OCI-LY1 (cell line): ENCODE measurements at regions not wholly inside any gene's neighbourhood (a gene's known extent, or its start where the extent isn't known, plus 50 kb on each side); places are given as distances from the start of the nearest gene placed in this dataset.

Experiments used
- H2AFZ ChIP-seq: fragments of 200-600 bp; sonication (generic), shearing (Covaris generic); 2 replicates; pipeline ENCODE4 v1.6.0; 2014; ENCODE audit warnings: antibody characterized with exemption, mild to moderate bottlenecking, low read length
- H3F3A ChIP-seq: fragments of 200-600 bp; sonication (generic), shearing (Covaris generic); 2 replicates; pipeline ENCODE4 v1.6.0; 2014; ENCODE audit warnings: mild to moderate bottlenecking, antibody characterized with exemption, low read length, moderate library complexity; ENCODE audit not compliant: insufficient read depth
- H3K27ac ChIP-seq: fragments of 200-600 bp; sonication (generic); 2 replicates; pipeline ENCODE4 v1.5.1; 2014; ENCODE audit warnings: low read length, mixed run types, mild to moderate bottlenecking, low read depth; ENCODE audit not compliant: poor library complexity, severe bottlenecking
- H3K27me3 ChIP-seq: fragments of 200-600 bp; sonication (generic); 2 replicates; pipeline ENCODE4 v1.6.0; 2014; ENCODE audit warnings: antibody characterized with exemption, mild to moderate bottlenecking, low read length, moderate library complexity; ENCODE audit not compliant: insufficient read depth
- H3K36me3 ChIP-seq: fragments of 200-600 bp; sonication (generic); 2 replicates; pipeline ENCODE4 v1.6.1; 2014; ENCODE audit warnings: mild to moderate bottlenecking, antibody characterized with exemption, low read length, moderate library complexity, mixed read lengths; ENCODE audit not compliant: insufficient read depth
- H3K4me1 ChIP-seq: fragments of 200-600 bp; sonication (generic); 2 replicates; pipeline ENCODE4 v1.5.1; 2014; ENCODE audit warnings: mild to moderate bottlenecking, low read length, moderate library complexity; ENCODE audit not compliant: insufficient read depth, severe bottlenecking
- H3K4me2 ChIP-seq: fragments of 200-600 bp; sonication (generic), shearing (Covaris generic); 2 replicates; pipeline ENCODE4 v1.6.1; 2014; ENCODE audit warnings: low read length
- H3K4me3 ChIP-seq: fragments of 200-600 bp; sonication (generic); 2 replicates; pipeline ENCODE4 v1.5.1; 2014; ENCODE audit warnings: low read length, low read depth, mild to moderate bottlenecking, mixed read lengths; ENCODE audit not compliant: poor library complexity, severe bottlenecking
- H3K79me2 ChIP-seq: fragments of 200-600 bp; shearing (Covaris generic); 2 replicates; pipeline ENCODE4 v1.6.1; 2016; ENCODE audit warnings: mixed run types, low read length, mixed read lengths; ENCODE audit not compliant: insufficient read depth
- H3K9ac ChIP-seq: fragments of 200-600 bp; sonication (generic), shearing (Covaris generic); 2 replicates; pipeline ENCODE4 v1.6.1; 2014; ENCODE audit warnings: mild to moderate bottlenecking, low read length, mixed read lengths
- H3K9me2 ChIP-seq: fragments of 200-600 bp; sonication (generic), shearing (Covaris generic); 2 replicates; pipeline ENCODE4 v1.6.1; 2014; ENCODE audit warnings: low read depth, mild to moderate bottlenecking, low read length, mixed read lengths
- H3K9me3 ChIP-seq: fragments of 200-600 bp; shearing (Covaris generic); 2 replicates; pipeline ENCODE4 v1.6.1; 2014; ENCODE audit warnings: low read length, mixed read lengths
- H4K20me1 ChIP-seq: fragments of 200-600 bp; sonication (generic), shearing (Covaris generic); 2 replicates; pipeline ENCODE4 v1.6.0; 2016; ENCODE audit warnings: mild to moderate bottlenecking, low read length; ENCODE audit not compliant: insufficient read depth
- CTCF ChIP-seq: fragments of 200-600 bp; sonication (generic), shearing (Covaris generic); IDR thresholded peaks from 2 replicates; pipeline ENCODE4 v1.5.1; 2017; ENCODE audit warnings: mild to moderate bottlenecking, antibody characterized with exemption, low read length, moderate library complexity, mixed read lengths
- EZH2 ChIP-seq: fragments of 200-600 bp; sonication (generic), shearing (Covaris generic); IDR thresholded peaks from 2 replicates; pipeline ENCODE4 v1.8.0; 2017; ENCODE audit warnings: borderline replicate concordance, mixed run types, mild to moderate bottlenecking, antibody characterized with exemption, low read length, moderate library complexity, mixed read lengths

- H3K27ac ChIP-seq, result no peak overlapping the region
- H3K9ac ChIP-seq, result no peak overlapping the region
- H3K9me2 ChIP-seq, result no peaks in the 10 kb centered on the region
- no peaks in the 10 kb centered on the region for H3K79me2 ChIP-seq
- H3K4me2 ChIP-seq, result no peak overlapping the region
- no peaks in the 10 kb centered on the region for H3F3A ChIP-seq
- H3K4me3 ChIP-seq, result no peak overlapping the region
- H3K4me1 ChIP-seq, result no peaks in the 10 kb centered on the region
- H3K9me3 ChIP-seq, result no peaks in the 10 kb centered on the region
- TF ChIP-seq EZH2 (no peak), CTCF (no peak)
- H4K20me1 ChIP-seq, result no peaks in the 10 kb centered on the region
- H3K36me3 ChIP-seq, result no peaks in the 10 kb centered on the region
- no peaks in the 10 kb centered on the region for H3K27me3 ChIP-seq
- no peak overlapping the region for H2AFZ ChIP-seq
These were observed 79.7 kb upstream of the PBX1 start for GRCh38 chr1:164479242-164479641.

GRCh38 chr1:164480285-164480907 lies 78.6 kb upstream of the PBX1 start:
- Histone ChIP-seq H4K20me1 (no peaks in the 10 kb centered on the region), H3F3A (no peaks in the 10 kb centered on the region), H3K9ac (no peak overlapping the region), H3K9me2 (no peaks in the 10 kb centered on the region), H3K4me1 (no peaks in the 10 kb centered on the region), H3K36me3 (no peaks in the 10 kb centered on the region), H3K27ac (no peak overlapping the region), H3K27me3 (no peaks in the 10 kb centered on the region), H2AFZ (no peak overlapping the region), H3K4me2 (no peak overlapping the region), H3K4me3 (no peak overlapping the region), H3K9me3 (no peaks in the 10 kb centered on the region), H3K79me2 (no peaks in the 10 kb centered on the region)
- TF ChIP-seq CTCF, result no peak
- no peak for TF ChIP-seq EZH2

GRCh38 chr1:164495905-164496304 lies 63.1 kb upstream of the PBX1 start:
- Histone ChIP-seq H3K27me3 (no peaks in the 10 kb centered on the region), H3K27ac (no peak overlapping the region), H3K79me2 (no peaks in the 10 kb centered on the region), H3K9me2 (no peaks in the 10 kb centered on the region), H3K4me2 (no peak overlapping the region), H3F3A (no peaks in the 10 kb centered on the region), H3K4me1 (no peaks in the 10 kb centered on the region), H3K4me3 (no peak overlapping the region), H3K9me3 (no peaks in the 10 kb centered on the region), H3K36me3 (no peaks in the 10 kb centered on the region), H3K9ac (no peak overlapping the region), H2AFZ (no peak overlapping the region), H4K20me1 (no peaks in the 10 kb centered on the region)
- TF ChIP-seq CTCF (no peak), EZH2 (no peak)
